BE2C (cell line): ENCODE measurements at regions not wholly inside any gene's neighbourhood (a gene's known extent, or its start where the extent isn't known, plus 50 kb on each side); places are given as distances from the start of the nearest gene placed in this dataset.

ENCODE experiments used
- DNase-seq: peaks from one replicate; pipeline ENCODE4 v3.0.0-alpha.2; 2020
- H3K27me3 ChIP-seq: fragments of 250-450 bp; sonication (Bioruptor Pico); 2 replicates; pipeline ENCODE4 v1.5.1; 2020; ENCODE audit warnings: mild to moderate bottlenecking
- H3K36me3 ChIP-seq: fragments of 250-450 bp; sonication (Bioruptor Pico); 2 replicates; pipeline ENCODE4 v1.5.1; 2020; ENCODE audit warnings: mild to moderate bottlenecking
- H3K4me1 ChIP-seq: fragments of 250-450 bp; sonication (Bioruptor Pico); 2 replicates; pipeline ENCODE4 v1.5.1; 2020
- H3K4me3 ChIP-seq: 2 replicates; pipeline ENCODE4 v1.5.1; 2011; ENCODE audit warnings: low read depth, low read length
- H3K9me3 ChIP-seq: fragments of 250-450 bp; sonication (Bioruptor Pico); 2 replicates; pipeline ENCODE4 v1.5.1; 2020
- TF ChIP-seq, protein P1 (sequence below): IDR thresholded peaks from 2 replicates; pipeline ENCODE4 v1.5.1; 2012; ENCODE audit warnings: mild to moderate bottlenecking, low read depth, low read length

DNA sequence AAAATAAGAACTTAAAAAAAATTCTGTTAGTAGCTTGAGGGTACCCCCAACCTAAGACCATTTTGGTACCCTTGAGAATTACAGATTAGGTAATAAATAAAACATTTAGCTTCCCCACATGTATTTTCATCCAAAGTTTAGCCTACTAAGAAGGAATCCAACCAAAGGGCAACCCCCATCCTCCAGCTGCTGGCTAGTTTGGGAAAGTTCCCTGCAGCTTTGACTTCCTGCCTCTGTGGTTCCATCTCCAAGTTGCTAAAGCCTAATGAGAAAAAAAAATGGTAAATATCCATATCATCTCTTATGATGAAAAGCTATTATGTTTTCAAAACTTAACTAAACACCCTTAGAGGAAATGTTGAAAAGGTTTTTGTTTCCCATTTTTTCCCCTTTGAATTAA lies 547.2 kb downstream of the ANKRD7 start:
- no peaks in the 10 kb centered on the region for H3K9me3 ChIP-seq
- TF ChIP-seq, protein P1, sequence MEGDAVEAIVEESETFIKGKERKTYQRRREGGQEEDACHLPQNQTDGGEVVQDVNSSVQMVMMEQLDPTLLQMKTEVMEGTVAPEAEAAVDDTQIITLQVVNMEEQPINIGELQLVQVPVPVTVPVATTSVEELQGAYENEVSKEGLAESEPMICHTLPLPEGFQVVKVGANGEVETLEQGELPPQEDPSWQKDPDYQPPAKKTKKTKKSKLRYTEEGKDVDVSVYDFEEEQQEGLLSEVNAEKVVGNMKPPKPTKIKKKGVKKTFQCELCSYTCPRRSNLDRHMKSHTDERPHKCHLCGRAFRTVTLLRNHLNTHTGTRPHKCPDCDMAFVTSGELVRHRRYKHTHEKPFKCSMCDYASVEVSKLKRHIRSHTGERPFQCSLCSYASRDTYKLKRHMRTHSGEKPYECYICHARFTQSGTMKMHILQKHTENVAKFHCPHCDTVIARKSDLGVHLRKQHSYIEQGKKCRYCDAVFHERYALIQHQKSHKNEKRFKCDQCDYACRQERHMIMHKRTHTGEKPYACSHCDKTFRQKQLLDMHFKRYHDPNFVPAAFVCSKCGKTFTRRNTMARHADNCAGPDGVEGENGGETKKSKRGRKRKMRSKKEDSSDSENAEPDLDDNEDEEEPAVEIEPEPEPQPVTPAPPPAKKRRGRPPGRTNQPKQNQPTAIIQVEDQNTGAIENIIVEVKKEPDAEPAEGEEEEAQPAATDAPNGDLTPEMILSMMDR: no peak
- H3K4me3 ChIP-seq: no peak overlapping the region

DNA sequence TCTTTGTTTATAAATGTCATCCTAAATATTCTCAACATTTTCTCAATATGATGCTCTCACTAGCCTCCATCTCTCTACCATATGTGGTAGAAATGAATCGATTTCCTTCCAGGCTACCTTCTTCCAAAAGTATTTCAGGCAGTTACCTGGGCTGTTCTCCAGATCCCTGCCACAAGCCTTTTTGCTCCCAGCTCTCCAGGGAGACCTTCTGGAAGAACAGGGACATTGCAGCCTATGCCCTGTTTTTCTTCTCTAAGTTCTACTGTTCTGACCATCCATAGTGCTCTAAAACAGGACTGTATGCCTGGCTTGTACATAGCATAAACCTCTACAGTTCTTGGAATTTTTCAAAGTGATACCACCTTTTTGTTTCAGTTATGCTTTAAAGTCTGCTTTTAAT lies 552.8 kb downstream of the ANKRD7 start:
- no peak overlapping the region for H3K4me3 ChIP-seq
- no peaks in the 10 kb centered on the region for H3K27me3 ChIP-seq
- DNase-seq: no peak
- no peaks in the 10 kb centered on the region for H3K4me1 ChIP-seq
- H3K36me3 ChIP-seq: no peaks in the 10 kb centered on the region
- H3K9me3 ChIP-seq: no peaks in the 10 kb centered on the region
- TF ChIP-seq, protein P1: no peak

More for the DNA sequence above, 547.2 kb downstream of the ANKRD7 start:
- H3K27me3 ChIP-seq: no peaks in the 10 kb centered on the region
- DNase-seq: no peak
- no peaks in the 10 kb centered on the region for H3K4me1 ChIP-seq
- H3K36me3 ChIP-seq: no peaks in the 10 kb centered on the region

DNA sequence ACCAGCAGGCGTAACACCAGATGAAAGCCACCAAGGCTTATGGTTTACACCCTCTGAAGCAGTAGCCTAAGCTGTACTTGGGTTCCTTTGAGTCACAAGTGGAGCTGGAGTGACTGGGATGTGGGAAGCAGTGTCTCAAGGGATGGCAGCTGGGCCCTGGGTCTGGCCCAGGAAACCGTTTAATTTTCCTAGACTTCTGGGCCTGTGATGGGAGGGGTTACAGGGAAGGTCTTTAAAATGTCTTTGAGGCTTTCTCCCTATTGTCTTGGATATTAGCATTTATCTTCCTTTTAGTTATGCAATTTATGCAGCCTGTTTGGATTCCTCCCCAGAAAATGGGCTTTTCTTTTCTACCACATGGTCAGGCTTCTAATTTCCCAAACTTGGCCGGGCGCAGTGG lies 568.2 kb downstream of the ANKRD7 start:
- Histone ChIP-seq H3K9me3 (no peaks in the 10 kb centered on the region), H3K4me3 (no peak overlapping the region), H3K27me3 (no peaks in the 10 kb centered on the region), H3K4me1 (no peaks in the 10 kb centered on the region), H3K36me3 (no peaks in the 10 kb centered on the region)
- TF ChIP-seq, protein P1: no peak
- no peak for DNase-seq

DNA sequence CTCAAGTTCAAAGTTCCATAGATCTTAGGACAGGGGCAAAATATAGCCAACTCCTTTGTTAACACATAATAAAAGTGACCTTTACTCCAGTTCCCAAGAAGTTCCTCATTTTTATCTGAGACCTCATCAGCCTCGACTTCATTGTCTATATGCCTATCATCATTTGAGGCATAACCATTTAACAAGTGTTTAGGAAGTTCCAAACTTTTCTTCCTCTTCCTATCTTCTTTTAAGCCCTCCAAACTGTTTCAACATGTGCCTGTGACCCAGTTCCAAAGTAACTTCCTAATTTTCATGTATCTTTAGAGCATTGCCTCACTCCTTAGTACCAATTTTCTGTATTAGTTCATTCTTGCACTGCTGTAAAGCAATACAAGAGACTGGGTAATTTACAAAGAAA lies 569.1 kb downstream of the ANKRD7 start:
- H3K4me1 ChIP-seq: no peaks in the 10 kb centered on the region
- no peak overlapping the region for H3K4me3 ChIP-seq
- TF ChIP-seq, protein P1: no peak
- H3K9me3 ChIP-seq: no peaks in the 10 kb centered on the region
- no peak for DNase-seq
- no peaks in the 10 kb centered on the region for H3K36me3 ChIP-seq
- H3K27me3 ChIP-seq: no peaks in the 10 kb centered on the region

DNA sequence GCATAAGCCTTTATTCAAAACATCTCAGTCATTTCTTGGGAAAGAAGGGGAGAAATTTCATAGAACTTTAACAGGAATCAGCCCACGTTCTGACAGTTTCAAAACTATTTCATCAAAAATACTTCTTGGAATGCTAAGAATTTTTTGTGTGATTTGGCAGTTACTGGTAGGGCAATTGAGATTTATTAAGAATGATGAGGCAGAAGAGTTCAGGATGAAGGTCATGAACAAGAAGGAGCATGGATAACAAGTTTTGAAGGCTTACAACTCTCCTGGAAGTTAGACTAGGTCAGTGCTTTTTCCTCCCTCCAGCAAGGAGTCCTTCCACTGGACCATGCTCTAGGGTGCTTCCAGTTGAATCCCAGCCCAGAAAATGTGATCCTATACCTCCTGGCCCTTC lies 569.9 kb downstream of the ANKRD7 start:
- H3K36me3 ChIP-seq: no peaks in the 10 kb centered on the region
- no peak overlapping the region for H3K4me3 ChIP-seq
- DNase-seq: no peak
- H3K27me3 ChIP-seq: no peaks in the 10 kb centered on the region
- TF ChIP-seq, protein P1: no peak
- H3K9me3 ChIP-seq: no peaks in the 10 kb centered on the region
- no peaks in the 10 kb centered on the region for H3K4me1 ChIP-seq

DNA sequence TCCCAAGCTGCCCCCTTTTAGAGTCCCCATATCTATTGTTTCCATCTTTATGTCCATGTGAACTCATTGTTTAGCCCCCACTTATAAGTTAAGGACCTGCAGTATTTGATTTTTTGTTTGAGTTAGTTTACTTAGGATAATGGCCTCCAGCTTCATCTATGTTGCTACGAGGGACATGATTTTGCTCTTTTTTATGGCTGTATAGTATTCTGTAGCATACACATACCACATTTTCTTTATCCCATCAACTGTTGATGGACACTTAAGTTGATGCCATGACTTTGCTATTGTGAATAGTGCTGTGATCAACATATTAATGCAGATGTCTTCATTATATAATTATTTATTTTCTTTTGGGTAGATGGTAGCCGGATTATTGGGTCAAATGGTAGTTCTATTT lies 576.9 kb downstream of the ANKRD7 start:
- H3K4me1 ChIP-seq: no peaks in the 10 kb centered on the region
- H3K4me3 ChIP-seq: no peak overlapping the region
- DNase-seq: no peak
- no peaks in the 10 kb centered on the region for H3K9me3 ChIP-seq
- TF ChIP-seq, protein P1: no peak
- no peaks in the 10 kb centered on the region for H3K36me3 ChIP-seq
- H3K27me3 ChIP-seq: no peaks in the 10 kb centered on the region
